HepG2 (cell line): ENCODE measurements at regions not wholly inside any gene's neighbourhood (a gene's known extent, or its start where the extent isn't known, plus 50 kb on each side); places are given as distances from the start of the nearest gene placed in this dataset.

Experiments
- ATAC-seq: fragments of 200-7000 bp; cut with Tn5 transposase; 3 replicates; pipeline ENCODE4 v1.9.1; 2020; ENCODE audit warnings: mild to moderate bottlenecking, moderate library complexity
- BruUV-seq: library from RNA; stranded (reverse); fragments of 400-500 nt; replicated peaks from 2 replicates; lab custom pipeline; 2021; lab: Mats Ljungman, UMichigan
- CTCF ChIA-PET: fragments of 300-600 bp; formaldehyde crosslinking; extraction: SDS; loops from one replicate; lab custom pipeline; 2021; ENCODE audit warnings: low total read pairs, inconsistent platforms, low intra/inter-chr PET ratio; lab: Yijun Ruan, JAX
- POLR2A ChIA-PET: fragments of 350-600 bp; sonication (Branson Sonifier 250); formaldehyde crosslinking; loops from one replicate; lab custom pipeline; 2020; ENCODE audit warnings: antibody characterized with exemption, inconsistent platforms; lab: Yijun Ruan, JAX
- DNase-seq: peaks from one replicate; pipeline ENCODE4 v3.0.0-alpha.2; 2015; ENCODE audit warnings: low spot score
- FAIRE-seq: peaks from 3 replicates; lab custom pipeline; 2011; peaks lifted over from hg19 to GRCh38; lab: Jason Lieb, UNC
- H2AFZ ChIP-seq: one replicate; pipeline ENCODE4 v1.6.1; 2011; ENCODE audit warnings: low read length, inconsistent platforms
- H3K27ac ChIP-seq: fragments of 300-600 bp; 3 replicates; pipeline ENCODE4 v1.8.0; 2011; ENCODE audit warnings: mixed run types, mild to moderate bottlenecking, mixed read lengths, low read length, inconsistent platforms; ENCODE audit not compliant: insufficient read depth; ENCODE audit errors: extremely low read length
- H3K27me3 ChIP-seq, 2 experiments: fragments of 200-600 bp in 1 of 2; 2 replicates in 1 of 2; 3 replicates in 1 of 2; pipeline versions ENCODE4 v1.6.0 to v1.8.0; 2011; ENCODE audit warnings: low read length in 2 of 2, mild to moderate bottlenecking in 2 of 2, moderate library complexity in 2 of 2, inconsistent platforms in 1 of 2; ENCODE audit not compliant: insufficient read depth in 2 of 2, control insufficient read depth in 1 of 2
- H3K36me3 ChIP-seq, 2 experiments: fragments of 200-600 bp in 1 of 2; replicated peaks in 1 of 2; 2 replicates in 1 of 2; 3 replicates in 1 of 2; pipeline versions ENCODE4 v1.5.1 to v1.8.0; 2011; ENCODE audit warnings: low read length in 2 of 2, inconsistent platforms in 1 of 2; ENCODE audit not compliant: insufficient read depth in 2 of 2, control insufficient read depth in 1 of 2
- H3K4me1 ChIP-seq: 2 replicates; pipeline ENCODE4 v1.5.1; 2012; ENCODE audit warnings: low read length, inconsistent platforms; ENCODE audit not compliant: insufficient read depth
- H3K4me2 ChIP-seq: 2 replicates; pipeline ENCODE4 v1.6.0; 2011; ENCODE audit warnings: low read depth, low read length, inconsistent platforms
- H3K4me3 ChIP-seq, 3 experiments: fragments of 200-600 bp in 1 of 3; sonication (generic), shearing (Covaris generic) in 1 of 3; replicated peaks in 1 of 3; 2 replicates each; pipeline ENCODE4 v1.5.1; 2011 to 2016; ENCODE audit warnings: low read length in 3 of 3, inconsistent platforms in 2 of 3, low read depth in 2 of 3, mild to moderate bottlenecking in 2 of 3, control low read depth in 1 of 3, mixed read lengths in 1 of 3; ENCODE audit not compliant: insufficient read depth in 1 of 3
- H3K79me2 ChIP-seq: one replicate; pipeline ENCODE4 v1.6.1; 2011; ENCODE audit warnings: low read length, inconsistent platforms; ENCODE audit not compliant: insufficient read depth
- H3K9ac ChIP-seq: 2 replicates; pipeline ENCODE4 v1.6.0; 2011; ENCODE audit warnings: mild to moderate bottlenecking, low read depth, low read length, inconsistent platforms; ENCODE audit not compliant: insufficient read depth
- H3K9me3 ChIP-seq: 2 replicates; pipeline ENCODE4 v1.5.1; 2012; ENCODE audit warnings: mild to moderate bottlenecking, low read length
- H4K20me1 ChIP-seq: 2 replicates; pipeline ENCODE4 v1.6.0; 2011; ENCODE audit warnings: inconsistent platforms, mild to moderate bottlenecking, low read length, moderate library complexity; ENCODE audit not compliant: insufficient read depth
- ARNT ChIP-seq: fragments of 450-650 bp; IDR thresholded peaks from 2 replicates; pipeline ENCODE4 v1.6.1; 2017
- DR1 ChIP-seq: sonication (generic); formaldehyde crosslinking; IDR thresholded peaks from 2 replicates; pipeline ENCODE4 v1.8.0; 2021; ENCODE audit warnings: mild to moderate bottlenecking, missing genetic modification reagents, inconsistent platforms
- SP2 ChIP-seq: sonication (generic); formaldehyde crosslinking; IDR thresholded peaks from 2 replicates; pipeline ENCODE4 v1.5.1; 2020; ENCODE audit warnings: mild to moderate bottlenecking, missing genetic modification reagents
- TOPORS ChIP-seq: sonication (generic); formaldehyde crosslinking; IDR thresholded peaks from 2 replicates; pipeline ENCODE4 v1.8.0; 2023; ENCODE audit warnings: mild to moderate bottlenecking, missing genetic modification reagents
- ZBTB14 ChIP-seq: sonication (generic); formaldehyde crosslinking; IDR thresholded peaks from 2 replicates; pipeline ENCODE4 v1.4.0; 2020; ENCODE audit warnings: missing genetic modification reagents
- ZEB1 ChIP-seq: IDR thresholded peaks from 2 replicates; pipeline ENCODE4 v1.6.1; 2012; ENCODE audit warnings: mild to moderate bottlenecking, low read depth, inconsistent platforms; ENCODE audit not compliant: insufficient replicate concordance
- ZFY ChIP-seq: sonication (generic); formaldehyde crosslinking; IDR thresholded peaks from 2 replicates; pipeline ENCODE4 v1.4.0; 2020; ENCODE audit warnings: missing genetic modification reagents
- ZNF10 ChIP-seq: sonication (generic); formaldehyde crosslinking; IDR thresholded peaks from 2 replicates; pipeline ENCODE4 v1.4.0; 2020; ENCODE audit warnings: mild to moderate bottlenecking, low read depth, missing genetic modification reagents, borderline replicate concordance
- ZNF446 ChIP-seq: sonication (generic); formaldehyde crosslinking; IDR thresholded peaks from 2 replicates; pipeline ENCODE4 v1.5.0; 2020; ENCODE audit warnings: mild to moderate bottlenecking, missing genetic modification reagents
- ZNF607 ChIP-seq: sonication (generic); formaldehyde crosslinking; IDR thresholded peaks from 2 replicates; pipeline ENCODE4 v1.5.1; 2020; ENCODE audit warnings: missing genetic modification reagents, mild to moderate bottlenecking, borderline replicate concordance
- WGBS: methylation state at CpG from one replicate; pipeline ENCODE4 v1.1.6; 2017; ENCODE audit warnings: low lambda C conversion rate; 5-methylcytosine and 5-hydroxymethylcytosine counted together
- in situ Hi-C: cut with HindIII; loops from 2 replicates; pipeline ENCODE4 v1.10.0; 2017; ENCODE audit warnings: low pct_unique_long_range_greater_than_20kb; ENCODE audit not compliant: extremely low pct_ligation_motif_present
- intact Hi-C: fragments of 100-400 bp; cut with micrococcal nuclease; formaldehyde crosslinking; loops from one replicate; pipeline ENCODE4 v1.10.0; 2022; ENCODE audit not compliant: unreplicated experiment
- TF ChIP-seq, protein P1 (sequence below): sonication (generic); IDR thresholded peaks from 2 replicates; pipeline ENCODE4 v1.6.1; 2016; ENCODE audit warnings: low read depth, borderline replicate concordance
- TF ChIP-seq, protein P2 (sequence below): sonication (generic); formaldehyde crosslinking; IDR thresholded peaks from 2 replicates; pipeline ENCODE4 v1.8.1; 2022; ENCODE audit warnings: low read depth, mild to moderate bottlenecking, missing genetic modification reagents

DNA sequence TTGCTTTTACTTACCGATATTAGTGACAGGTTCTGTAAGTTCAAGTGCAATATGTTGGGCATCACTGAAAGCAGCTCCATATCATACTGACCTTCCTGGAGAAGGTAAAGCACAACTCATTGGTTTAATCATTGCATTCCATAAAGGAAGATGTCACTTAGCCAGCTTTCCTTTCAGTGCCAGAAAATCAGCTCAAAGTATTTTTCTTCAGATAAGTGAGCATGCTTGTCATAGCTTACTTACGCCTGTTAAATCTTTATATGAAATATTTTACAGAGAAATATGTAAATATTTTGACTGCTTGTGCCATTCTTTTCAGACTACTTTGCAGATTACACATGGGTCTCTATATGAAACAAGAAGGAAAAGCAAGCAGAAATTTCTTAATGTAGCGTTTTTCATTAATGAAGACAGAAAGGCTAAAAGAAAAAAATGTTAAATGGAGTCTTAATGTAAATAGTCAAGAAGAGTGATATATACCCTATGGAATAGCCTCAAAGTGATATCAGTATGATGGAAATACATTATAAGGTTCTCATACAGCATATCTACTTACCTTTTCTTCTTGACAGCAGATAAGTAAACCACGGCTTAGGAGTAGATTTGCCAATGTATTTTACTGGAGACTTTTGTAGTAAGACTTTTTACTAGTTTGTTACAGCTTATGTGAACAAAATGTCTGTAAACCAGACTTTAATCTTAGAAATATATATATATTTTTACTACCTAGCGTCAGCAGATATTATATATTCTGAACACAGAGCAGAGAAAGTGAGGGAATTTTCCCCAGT is 649.7 kb downstream of the METTL15 start (continued):
- no peak for TF ChIP-seq ZBTB14 (CRISPR knock-in tag)
- TF ChIP-seq, all 625 proteins: peak for 0

DNA sequence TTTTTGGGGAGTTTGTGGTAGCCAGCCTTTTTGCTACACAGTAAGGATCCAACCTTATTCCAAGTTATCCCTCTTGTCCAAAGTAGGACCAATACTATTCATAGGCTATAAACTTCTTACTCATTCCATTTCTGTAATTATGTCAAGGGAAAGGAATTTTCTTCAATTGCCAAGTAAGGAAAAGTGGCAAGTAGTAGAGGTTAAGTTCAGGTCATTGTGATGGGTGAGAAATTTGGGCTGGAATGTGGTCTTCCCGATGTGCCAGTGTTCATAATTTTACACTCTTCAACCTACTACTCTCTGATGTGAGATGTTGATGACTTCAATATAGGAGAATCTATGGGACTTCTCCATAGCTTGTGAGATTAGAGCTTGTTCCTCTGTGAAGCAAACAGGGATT is 648.8 kb downstream of the METTL15 start:
- 13% methylated on average over 1 of the region's 1 CpG for WGBS
- Histone ChIP-seq H3K4me3 (no peak overlapping the region), H3K4me1 (no peaks in the 10 kb centered on the region), H3K79me2 (no peaks in the 10 kb centered on the region), H3K27me3 (no peaks in the 10 kb centered on the region; a peak in 1 of 5 replicates), H3K4me2 (no peak overlapping the region), H3K9ac (no peak overlapping the region), H2AFZ (no peak overlapping the region), H3K36me3 (no peaks in the 10 kb centered on the region), H3K27ac (no peak overlapping the region), H4K20me1 (no peaks in the 10 kb centered on the region), H3K9me3 (no peaks in the 10 kb centered on the region)
- ChIA-PET CTCF (no interaction called here), POLR2A (no interaction called here)
- DNase-seq (no peak), ATAC-seq (no peak), FAIRE-seq (no peak)
- TF ChIP-seq ZNF10 = no peak
- TF ChIP-seq ZNF446 = no peak
- in situ Hi-C loops (no loop called here), intact Hi-C loops (no loop called here)
- no TSS peak for BruUV-seq

DNA sequence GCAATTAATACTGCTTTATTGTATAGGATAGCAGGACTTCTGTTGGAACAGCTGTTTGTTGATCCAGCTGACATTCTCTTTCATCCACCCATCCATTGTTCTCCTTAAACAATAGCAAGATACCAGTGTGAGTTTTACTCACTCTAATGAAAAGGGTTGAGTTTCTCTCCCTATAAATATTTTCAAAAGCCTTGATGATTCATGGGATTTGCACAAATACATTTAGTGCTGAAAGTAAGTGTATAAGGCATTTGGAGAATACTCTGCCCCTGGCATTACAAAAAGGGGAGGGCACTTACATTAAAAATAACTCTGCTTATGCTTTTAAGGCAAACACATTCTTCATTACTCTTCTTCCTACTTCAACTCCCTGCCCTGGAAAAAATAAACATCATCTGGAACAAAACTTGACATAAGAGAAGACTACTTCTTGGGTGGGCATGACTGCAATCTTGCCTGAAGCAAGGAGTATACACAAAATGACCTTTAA is 634.9 kb downstream of the METTL15 start:
- FAIRE-seq (no peak), ATAC-seq (no peak), DNase-seq (no peak)
- in situ Hi-C loops = no loop called here
- H3K9ac ChIP-seq = no peak overlapping the region
- no peak overlapping the region for H3K4me3 ChIP-seq
- ChIA-PET CTCF (no interaction called here), POLR2A (no interaction called here)
- BruUV-seq = no TSS peak
- H3K79me2 ChIP-seq = no peaks in the 10 kb centered on the region
- H3K27ac ChIP-seq = no peak overlapping the region
- no peaks in the 10 kb centered on the region for H4K20me1 ChIP-seq
- H3K4me2 ChIP-seq = no peak overlapping the region
- H3K36me3 ChIP-seq = no peaks in the 10 kb centered on the region
- no peaks in the 10 kb centered on the region for H3K9me3 ChIP-seq
- intact Hi-C loops = no loop called here
- no peak overlapping the region for H2AFZ ChIP-seq
- no peaks in the 10 kb centered on the region for H3K4me1 ChIP-seq
- no peaks in the 10 kb centered on the region for H3K27me3 ChIP-seq
- no peak for TF ChIP-seq TOPORS (CRISPR knock-in tag)
- no peak for TF ChIP-seq ARNT
- TF ChIP-seq SP2 (CRISPR knock-in tag) = no peak
- TF ChIP-seq ZFY (CRISPR knock-in tag) = no peak
- TF ChIP-seq ZNF607 (CRISPR knock-in tag) = no peak
- TF ChIP-seq, protein P1, sequence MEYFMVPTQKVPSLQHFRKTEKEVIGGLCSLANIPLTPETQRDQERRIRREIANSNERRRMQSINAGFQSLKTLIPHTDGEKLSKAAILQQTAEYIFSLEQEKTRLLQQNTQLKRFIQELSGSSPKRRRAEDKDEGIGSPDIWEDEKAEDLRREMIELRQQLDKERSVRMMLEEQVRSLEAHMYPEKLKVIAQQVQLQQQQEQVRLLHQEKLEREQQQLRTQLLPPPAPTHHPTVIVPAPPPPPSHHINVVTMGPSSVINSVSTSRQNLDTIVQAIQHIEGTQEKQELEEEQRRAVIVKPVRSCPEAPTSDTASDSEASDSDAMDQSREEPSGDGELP = no peak
- no peak for TF ChIP-seq ZEB1
- TF ChIP-seq DR1 = no peak
- TF ChIP-seq, protein P2, sequence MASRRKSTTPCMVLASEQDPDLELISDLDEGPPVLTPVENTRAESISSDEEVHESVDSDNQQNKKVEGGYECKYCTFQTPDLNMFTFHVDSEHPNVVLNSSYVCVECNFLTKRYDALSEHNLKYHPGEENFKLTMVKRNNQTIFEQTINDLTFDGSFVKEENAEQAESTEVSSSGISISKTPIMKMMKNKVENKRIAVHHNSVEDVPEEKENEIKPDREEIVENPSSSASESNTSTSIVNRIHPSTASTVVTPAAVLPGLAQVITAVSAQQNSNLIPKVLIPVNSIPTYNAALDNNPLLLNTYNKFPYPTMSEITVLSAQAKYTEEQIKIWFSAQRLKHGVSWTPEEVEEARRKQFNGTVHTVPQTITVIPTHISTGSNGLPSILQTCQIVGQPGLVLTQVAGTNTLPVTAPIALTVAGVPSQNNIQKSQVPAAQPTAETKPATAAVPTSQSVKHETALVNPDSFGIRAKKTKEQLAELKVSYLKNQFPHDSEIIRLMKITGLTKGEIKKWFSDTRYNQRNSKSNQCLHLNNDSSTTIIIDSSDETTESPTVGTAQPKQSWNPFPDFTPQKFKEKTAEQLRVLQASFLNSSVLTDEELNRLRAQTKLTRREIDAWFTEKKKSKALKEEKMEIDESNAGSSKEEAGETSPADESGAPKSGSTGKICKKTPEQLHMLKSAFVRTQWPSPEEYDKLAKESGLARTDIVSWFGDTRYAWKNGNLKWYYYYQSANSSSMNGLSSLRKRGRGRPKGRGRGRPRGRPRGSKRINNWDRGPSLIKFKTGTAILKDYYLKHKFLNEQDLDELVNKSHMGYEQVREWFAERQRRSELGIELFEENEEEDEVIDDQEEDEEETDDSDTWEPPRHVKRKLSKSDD (CRISPR knock-in tag) = no peak
